ENCODE measurements at regions not wholly inside any gene's neighbourhood (a gene's known extent, or its start where the extent isn't known, plus 50 kb on each side); places are given as distances from the start of the nearest gene placed in this dataset.

DNA sequence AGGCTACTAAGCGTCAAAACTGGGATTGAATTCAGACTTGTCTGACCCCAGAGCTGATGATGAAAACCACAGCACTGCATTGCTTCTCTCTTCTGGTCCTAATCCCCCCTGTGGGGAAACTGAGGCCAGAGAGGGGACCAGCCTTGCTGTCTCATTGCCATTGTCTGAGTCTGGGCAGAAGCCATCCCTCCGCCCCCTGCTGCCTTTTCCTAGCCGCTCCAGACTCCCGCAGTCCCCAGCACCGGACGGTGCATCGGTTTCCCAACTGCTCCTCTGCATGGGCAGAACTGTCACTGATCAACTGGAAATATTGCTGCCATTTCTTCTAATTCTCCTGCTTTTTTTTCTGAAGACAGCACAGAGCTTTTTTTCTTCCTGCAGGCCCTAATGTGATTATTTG lies 157.4 kb downstream of the ACTL8 start:
- TF ChIP-seq, protein P1, sequence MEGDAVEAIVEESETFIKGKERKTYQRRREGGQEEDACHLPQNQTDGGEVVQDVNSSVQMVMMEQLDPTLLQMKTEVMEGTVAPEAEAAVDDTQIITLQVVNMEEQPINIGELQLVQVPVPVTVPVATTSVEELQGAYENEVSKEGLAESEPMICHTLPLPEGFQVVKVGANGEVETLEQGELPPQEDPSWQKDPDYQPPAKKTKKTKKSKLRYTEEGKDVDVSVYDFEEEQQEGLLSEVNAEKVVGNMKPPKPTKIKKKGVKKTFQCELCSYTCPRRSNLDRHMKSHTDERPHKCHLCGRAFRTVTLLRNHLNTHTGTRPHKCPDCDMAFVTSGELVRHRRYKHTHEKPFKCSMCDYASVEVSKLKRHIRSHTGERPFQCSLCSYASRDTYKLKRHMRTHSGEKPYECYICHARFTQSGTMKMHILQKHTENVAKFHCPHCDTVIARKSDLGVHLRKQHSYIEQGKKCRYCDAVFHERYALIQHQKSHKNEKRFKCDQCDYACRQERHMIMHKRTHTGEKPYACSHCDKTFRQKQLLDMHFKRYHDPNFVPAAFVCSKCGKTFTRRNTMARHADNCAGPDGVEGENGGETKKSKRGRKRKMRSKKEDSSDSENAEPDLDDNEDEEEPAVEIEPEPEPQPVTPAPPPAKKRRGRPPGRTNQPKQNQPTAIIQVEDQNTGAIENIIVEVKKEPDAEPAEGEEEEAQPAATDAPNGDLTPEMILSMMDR (conservative IDR thresholded peaks at IDR 0.05; ENCODE audit: low read length) = no peak
- no peak for TF ChIP-seq EZH2phosphoT487 (IDR thresholded peaks at IDR 0.05; ENCODE audit: borderline replicate concordance)
